Retinal pigment epithelial cell (primary cell): ENCODE measurements at regions not wholly inside any gene's neighbourhood (a gene's known extent, or its start where the extent isn't known, plus 50 kb on each side); places are given as distances from the start of the nearest gene placed in this dataset.

Experiments used
- DNase-seq: peaks from one replicate; pipeline ENCODE4 v3.0.0-alpha.2; 2010; ENCODE audit warnings: low read depth
- H3K4me3 ChIP-seq: 2 replicates; pipeline ENCODE4 v1.5.1; 2011; ENCODE audit warnings: mild to moderate bottlenecking, low read length, control low read depth, moderate library complexity
- CTCF ChIP-seq: conservative IDR thresholded peaks from 2 replicates; pipeline ENCODE4 v1.5.1; 2011; ENCODE audit warnings: low read depth, low read length, control low read depth, inconsistent platforms

GRCh38 chr22:49689858-49690257, 137.8 kb downstream of the BRD1 start:
- no peak overlapping the region for H3K4me3 ChIP-seq
- TF ChIP-seq CTCF = no peak
- no peak for DNase-seq

- no peak for TF ChIP-seq CTCF
- no peak for DNase-seq
These were observed 138.4 kb downstream of the BRD1 start for GRCh38 chr22:49689255-49689770.

GRCh38 chr22:49688516-49689254, 139.0 kb downstream of the BRD1 start:
- H3K4me3 ChIP-seq = no peak overlapping the region
- TF ChIP-seq CTCF = no peak
- DNase-seq = no peak

More at GRCh38 chr22:49689255-49689770, 138.4 kb downstream of the BRD1 start:
- H3K4me3 ChIP-seq = no peak overlapping the region

GRCh38 chr22:49687786-49688515, 139.7 kb downstream of the BRD1 start:
- no peak overlapping the region for H3K4me3 ChIP-seq
- TF ChIP-seq CTCF = no peak
- DNase-seq = no peak

- no peak overlapping the region for H3K4me3 ChIP-seq
- no peak for TF ChIP-seq CTCF
- DNase-seq = no peak
These were observed 140.3 kb downstream of the BRD1 start for GRCh38 chr22:49687333-49687732.

- DNase-seq = no peak
- no peak for TF ChIP-seq CTCF
- no peak overlapping the region for H3K4me3 ChIP-seq
These were observed 141.0 kb downstream of the BRD1 start for GRCh38 chr22:49686495-49687219.
